IMR-90 (cell line): ENCODE measurements at regions not wholly inside any gene's neighbourhood (a gene's known extent, or its start where the extent isn't known, plus 50 kb on each side); places are given as distances from the start of the nearest gene placed in this dataset.

Experiments used
- BHLHE40 ChIP-seq: fragments of 150-350 bp; IDR thresholded peaks from 2 replicates; pipeline ENCODE4 v1.6.1; 2016; ENCODE audit warnings: mild to moderate bottlenecking, low read depth, low read length
- CEBPB ChIP-seq: IDR thresholded peaks from 2 replicates; pipeline ENCODE4 v1.6.1; 2012; ENCODE audit warnings: low read depth, low read length, improper control_type of control experiment
- ELK1 ChIP-seq: fragments of 150-350 bp; IDR thresholded peaks from 2 replicates; pipeline ENCODE4 v1.6.1; 2016; ENCODE audit warnings: low read depth, mild to moderate bottlenecking, low read length, moderate library complexity, borderline replicate concordance
- MAFK ChIP-seq: IDR thresholded peaks from 2 replicates; pipeline ENCODE4 v1.6.1; 2012; ENCODE audit warnings: low read depth, low read length, improper control_type of control experiment
- MXI1 ChIP-seq: IDR thresholded peaks from 2 replicates; pipeline ENCODE4 v1.6.1; 2012; ENCODE audit warnings: low read depth, mild to moderate bottlenecking, low read length, moderate library complexity, borderline replicate concordance
- NFE2L2 ChIP-seq: fragments of 150-350 bp; IDR thresholded peaks from 2 replicates; pipeline ENCODE4 v1.6.1; 2016; ENCODE audit warnings: low read depth, mild to moderate bottlenecking, low read length
- POLR2A ChIP-seq: IDR thresholded peaks from 2 replicates; pipeline ENCODE4 v1.6.1; 2012; ENCODE audit warnings: mild to moderate bottlenecking, low read depth, low read length
- RAD21 ChIP-seq: IDR thresholded peaks from 2 replicates; pipeline ENCODE4 v1.6.1; 2012; ENCODE audit warnings: low read length, improper control_type of control experiment
- RCOR1 ChIP-seq: IDR thresholded peaks from 2 replicates; pipeline ENCODE4 v1.6.1; 2012; ENCODE audit warnings: mild to moderate bottlenecking, low read length, improper control_type of control experiment; ENCODE audit not compliant: insufficient replicate concordance
- SMC3 ChIP-seq: fragments of 150-350 bp; IDR thresholded peaks from 2 replicates; pipeline ENCODE4 v1.6.1; 2016; ENCODE audit warnings: low read depth, mild to moderate bottlenecking, antibody characterized with exemption, low read length, moderate library complexity
- USF2 ChIP-seq: fragments of 150-350 bp; IDR thresholded peaks from 2 replicates; pipeline ENCODE4 v1.6.1; 2017; ENCODE audit warnings: mild to moderate bottlenecking, antibody characterized with exemption, low read length, low read depth
- TF ChIP-seq, protein P1 (sequence below): conservative IDR thresholded peaks from 2 replicates; pipeline ENCODE4 v1.5.1; 2012; ENCODE audit warnings: mild to moderate bottlenecking, low read depth, low read length, improper control_type of control experiment

DNA sequence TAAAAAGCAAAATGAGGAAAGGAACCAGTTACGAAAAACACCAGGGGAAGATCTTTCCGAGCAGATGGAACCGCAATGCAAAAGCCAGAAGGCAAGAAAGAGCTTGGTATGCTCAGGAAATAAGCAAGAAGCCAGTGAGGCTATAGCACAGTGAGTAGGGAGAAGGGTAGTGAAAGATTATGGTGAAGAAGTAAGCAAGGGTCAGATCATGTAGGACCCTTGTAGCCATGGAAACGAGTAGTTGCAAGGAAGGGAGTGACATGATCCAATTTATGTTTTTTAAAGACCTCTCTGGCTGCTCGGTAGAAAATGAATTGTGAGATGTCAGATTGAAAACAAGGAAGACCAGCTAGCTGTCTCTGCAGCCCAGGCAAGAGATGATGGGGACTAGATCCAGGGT lies 143.3 kb downstream of the USP31 start:
- TF ChIP-seq USF2 (no peak), SMC3 (no peak), POLR2A (no peak), RAD21 (no peak), BHLHE40 (no peak), CEBPB (no peak), MXI1 (no peak), NFE2L2 (no peak), MAFK (no peak), ELK1 (no peak), RCOR1 (no peak)
- TF ChIP-seq, protein P1, sequence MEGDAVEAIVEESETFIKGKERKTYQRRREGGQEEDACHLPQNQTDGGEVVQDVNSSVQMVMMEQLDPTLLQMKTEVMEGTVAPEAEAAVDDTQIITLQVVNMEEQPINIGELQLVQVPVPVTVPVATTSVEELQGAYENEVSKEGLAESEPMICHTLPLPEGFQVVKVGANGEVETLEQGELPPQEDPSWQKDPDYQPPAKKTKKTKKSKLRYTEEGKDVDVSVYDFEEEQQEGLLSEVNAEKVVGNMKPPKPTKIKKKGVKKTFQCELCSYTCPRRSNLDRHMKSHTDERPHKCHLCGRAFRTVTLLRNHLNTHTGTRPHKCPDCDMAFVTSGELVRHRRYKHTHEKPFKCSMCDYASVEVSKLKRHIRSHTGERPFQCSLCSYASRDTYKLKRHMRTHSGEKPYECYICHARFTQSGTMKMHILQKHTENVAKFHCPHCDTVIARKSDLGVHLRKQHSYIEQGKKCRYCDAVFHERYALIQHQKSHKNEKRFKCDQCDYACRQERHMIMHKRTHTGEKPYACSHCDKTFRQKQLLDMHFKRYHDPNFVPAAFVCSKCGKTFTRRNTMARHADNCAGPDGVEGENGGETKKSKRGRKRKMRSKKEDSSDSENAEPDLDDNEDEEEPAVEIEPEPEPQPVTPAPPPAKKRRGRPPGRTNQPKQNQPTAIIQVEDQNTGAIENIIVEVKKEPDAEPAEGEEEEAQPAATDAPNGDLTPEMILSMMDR, result no peak
